ENCODE measurements at regions not wholly inside any gene's neighbourhood (a gene's known extent, or its start where the extent isn't known, plus 50 kb on each side); places are given as distances from the start of the nearest gene placed in this dataset.

- Histone ChIP-seq H3K18ac (ENCODE audit: extremely low read depth, low read length) (no peak overlapping the region), H2BK15ac (ENCODE audit: low read length) (no peak overlapping the region), H3K56ac (replicated peaks; ENCODE audit: insufficient read length, low read depth, low read length) (no peak overlapping the region), H3K9me3 (ENCODE audit: insufficient read depth in 2 of 2, low read depth in 1 of 2, low read length in 1 of 2) (no peaks in the 10 kb centered on the region), H3K23me2 (ENCODE audit: low read depth, low read length) (no peaks in the 10 kb centered on the region), H3K9ac (replicated peaks in 1 of 4; ENCODE audit: extremely low read depth in 1 of 4, low read depth in 3 of 4, low read length in 3 of 4) (no peak overlapping the region), H2AFZ (ENCODE audit: low read length) (no peak overlapping the region), H4K20me1 (replicated peaks in 1 of 2; ENCODE audit: control insufficient read depth in 1 of 2, insufficient read depth in 2 of 2, low read length in 2 of 2) (no peaks in the 10 kb centered on the region), H4K8ac (ENCODE audit: extremely low read depth, insufficient read depth, low read length) (no peak overlapping the region), H2BK12ac (ENCODE audit: low read depth, low read length) (no peak overlapping the region), H3K27ac (ENCODE audit: low read depth, low read length) (no peak overlapping the region), H3K79me2 (ENCODE audit: control insufficient read depth in 1 of 2, insufficient read depth in 2 of 2, low read length in 2 of 2) (no peaks in the 10 kb centered on the region), H3K23ac (ENCODE audit: insufficient read length) (no peak overlapping the region), H3K14ac (ENCODE audit: insufficient read length) (no peak overlapping the region), H3K79me1 (ENCODE audit: low read depth, low read length) (no peaks in the 10 kb centered on the region), H4K5ac (ENCODE audit: insufficient read length, low read depth, low read length) (no peak overlapping the region), H3K27me3 (replicated peaks in 1 of 4; ENCODE audit: control insufficient read depth in 3 of 4, extremely low read depth in 1 of 4, insufficient read depth in 3 of 4, low read length in 3 of 4) (no peaks in the 10 kb centered on the region), H3K4ac (replicated peaks; ENCODE audit: insufficient read length, low read depth, low read length) (no peak overlapping the region), H2AK5ac (ENCODE audit: low read depth, low read length) (no peak overlapping the region), H2BK20ac (ENCODE audit: low read length) (no peak overlapping the region), H3K36me3 (ENCODE audit: control insufficient read depth in 2 of 4, insufficient read depth in 4 of 4, low read length in 3 of 4) (no peaks in the 10 kb centered on the region), H3K4me3 (ENCODE audit: extremely low read depth in 1 of 4, insufficient read depth in 2 of 4, low read depth in 3 of 4, low read length in 4 of 4) (no peak overlapping the region), H4K91ac (replicated peaks; ENCODE audit: insufficient read length, low read length) (no peak overlapping the region), H3K4me1 (replicated peaks in 1 of 4; ENCODE audit: control insufficient read depth in 3 of 4, insufficient read depth in 4 of 4, low read length in 3 of 4) (no peaks in the 10 kb centered on the region), H2BK120ac (replicated peaks; ENCODE audit: low read depth, low read length) (no peak overlapping the region), H3K4me2 (ENCODE audit: insufficient read depth in 1 of 2, low read depth in 2 of 2, low read length in 2 of 2) (no peak overlapping the region), H2BK5ac (ENCODE audit: low read depth, low read length) (no peak overlapping the region)
- TF ChIP-seq SAP30 (IDR thresholded peaks at IDR 0.05; ENCODE audit: insufficient read depth, insufficient replicate concordance, low read length): no peak
- no peak for TF ChIP-seq POU5F1 (IDR thresholded peaks at IDR 0.05; ENCODE audit: low read depth, low read length)
- no peak for TF ChIP-seq JUND (IDR thresholded peaks at IDR 0.05; ENCODE audit: low read length)
- no peak for TF ChIP-seq RFX5 (IDR thresholded peaks at IDR 0.05; ENCODE audit: borderline replicate concordance, low read depth, low read length)
- TF ChIP-seq SP4 (IDR thresholded peaks at IDR 0.05; ENCODE audit: low read length): no peak
- TF ChIP-seq CTCF (IDR thresholded peaks at IDR 0.05; ENCODE audit: control extremely low read depth in 1 of 3, insufficient read depth in 1 of 3, low read depth in 1 of 3, low read length in 3 of 3): no peak
- TF ChIP-seq CHD2 (IDR thresholded peaks at IDR 0.05; ENCODE audit: low read length): no peak
- TF ChIP-seq GTF2F1 (IDR thresholded peaks at IDR 0.05; ENCODE audit: borderline replicate concordance, low read depth, low read length): no peak
- TF ChIP-seq EP300 (IDR thresholded peaks at IDR 0.05; ENCODE audit: borderline replicate concordance in 1 of 2, low read depth in 2 of 2, low read length in 2 of 2): no peak
- no peak for FAIRE-seq
- ChIA-PET POLR2A (ENCODE audit: partially characterized antibody) (no interaction called here), CTCF (ENCODE audit: partially characterized antibody) (no interaction called here)
- WGBS, 2 experiments (ENCODE audit: extremely low coverage in 1 of 2, insufficient coverage in 1 of 2, insufficient read length in 1 of 2, insufficient replicate concordance in 2 of 2, low coverage in 1 of 2, low lambda C conversion rate in 2 of 2, missing lambda C conversion rate in 1 of 2): 96% methylated on average over 1 of the region's 1 CpG; no CpG with 5 or more reads in 1 of the 2 experiments
- no peak for DNase-seq (ENCODE audit: low read depth in 1 of 2, low spot score in 2 of 2)
Measured at GRCh38 chr4:30620711-30621110, 99.5 kb upstream of the PCDH7 start.
